K562 (cell line): ENCODE measurements at regions not wholly inside any gene's neighbourhood (a gene's known extent, or its start where the extent isn't known, plus 50 kb on each side); places are given as distances from the start of the nearest gene placed in this dataset.

ENCODE experiments used
- ATAC-seq: fragments of 200-7000 bp; cut with Tn5 transposase; 3 replicates; pipeline ENCODE4 v1.9.1; 2020; ENCODE audit warnings: moderate library complexity
- BruUV-seq: library from RNA; stranded (reverse); fragments of 400-500 nt; replicated peaks from 2 replicates; lab custom pipeline; 2021; lab: Mats Ljungman, UMichigan
- CTCF ChIA-PET: fragments of 300-600 bp; formaldehyde crosslinking; extraction: SDS; loops from one replicate; lab custom pipeline; 2021; ENCODE audit warnings: low intra/inter-chr PET ratio; lab: Yijun Ruan, JAX
- POLR2A ChIA-PET: fragments of 300-600, 350-650 bp; sonication (Branson Sonifier 250); formaldehyde crosslinking; extraction: SDS; loops from one replicate; lab custom pipeline; 2021; ENCODE audit warnings: antibody characterized with exemption, inconsistent platforms; lab: Yijun Ruan, JAX
- DNase-seq, 4 experiments: peaks; one replicate each; pipeline versions ENCODE4 v3.0.0 to v3.0.0-alpha.2; 2011 to 2018; ENCODE audit warnings: low spot score in 3 of 4, mixed read lengths in 3 of 4; ENCODE audit errors: extremely low read depth in 1 of 4
- FAIRE-seq: peaks from 2 replicates; lab custom pipeline; 2011; peaks lifted over from hg19 to GRCh38; lab: Jason Lieb, UNC
- H2AFZ ChIP-seq: 2 replicates; pipeline ENCODE4 v1.6.0; 2011; ENCODE audit warnings: low read depth, low read length, control low read depth, inconsistent platforms
- H3K27ac ChIP-seq: fragments of 200-600 bp; 3 replicates; pipeline ENCODE4 v1.8.0; 2011; ENCODE audit warnings: low read depth, mild to moderate bottlenecking, control low read depth, inconsistent platforms, low read length, moderate library complexity, mixed read lengths; ENCODE audit errors: extremely low read depth
- H3K27me3 ChIP-seq, 2 experiments: fragments of 300-600 bp in 1 of 2; 2 replicates in 1 of 2; 3 replicates in 1 of 2; pipeline versions ENCODE4 v1.6.0 to v1.8.0; 2011; ENCODE audit warnings: inconsistent platforms in 2 of 2, low read length in 2 of 2, mild to moderate bottlenecking in 1 of 2, mixed read lengths in 1 of 2, moderate library complexity in 1 of 2; ENCODE audit not compliant: control insufficient read depth in 2 of 2, insufficient read depth in 2 of 2
- H3K36me3 ChIP-seq: fragments of 300-600 bp; 3 replicates; pipeline ENCODE4 v1.8.0; 2011; ENCODE audit warnings: mild to moderate bottlenecking, low read length, inconsistent platforms; ENCODE audit not compliant: control insufficient read depth, insufficient read depth
- H3K4me1 ChIP-seq, 2 experiments: fragments of 200-600 bp in 1 of 2; replicated peaks in 1 of 2; 2 replicates in 1 of 2; 3 replicates in 1 of 2; pipeline versions ENCODE4 v1.5.1 to v1.8.0; 2011; ENCODE audit warnings: inconsistent platforms in 2 of 2, low read length in 2 of 2, mild to moderate bottlenecking in 1 of 2, mixed read lengths in 1 of 2, moderate library complexity in 1 of 2; ENCODE audit not compliant: control insufficient read depth in 2 of 2, insufficient read depth in 2 of 2
- H3K4me2 ChIP-seq: 2 replicates; pipeline ENCODE4 v1.6.1; 2011; ENCODE audit warnings: low read length, control low read depth, inconsistent platforms, mixed read lengths; ENCODE audit not compliant: insufficient read depth
- H3K4me3 ChIP-seq: fragments of 200-600 bp; sonication (generic), shearing (Covaris generic); 2 replicates; pipeline ENCODE4 v1.5.1; 2016; ENCODE audit warnings: control low read depth, inconsistent platforms
- H3K79me2 ChIP-seq: fragments of 200-600 bp; 3 replicates; pipeline ENCODE4 v1.8.0; 2011; ENCODE audit warnings: low read length, inconsistent platforms; ENCODE audit not compliant: control insufficient read depth, insufficient read depth
- H3K9ac ChIP-seq, 2 experiments: 2 replicates each; pipeline versions ENCODE4 v1.6.0 to v1.6.1; 2011; ENCODE audit warnings: low read depth in 2 of 2, low read length in 2 of 2, control low read depth in 1 of 2, inconsistent platforms in 1 of 2, mild to moderate bottlenecking in 1 of 2, mixed read lengths in 1 of 2; ENCODE audit not compliant: insufficient read depth in 1 of 2
- H3K9me1 ChIP-seq: one replicate; pipeline ENCODE4 v1.6.0; 2011; ENCODE audit warnings: inconsistent platforms, mild to moderate bottlenecking, low read length, moderate library complexity; ENCODE audit not compliant: control insufficient read depth, insufficient read depth
- H3K9me3 ChIP-seq: replicated peaks from 2 replicates; pipeline ENCODE4 v1.5.1; 2011; ENCODE audit warnings: low read depth, low read length, inconsistent platforms; ENCODE audit not compliant: control insufficient read depth, insufficient read depth
- H4K20me1 ChIP-seq: replicated peaks from 2 replicates; pipeline ENCODE4 v1.6.1; 2011; ENCODE audit warnings: low read length, inconsistent platforms, mixed read lengths; ENCODE audit not compliant: control insufficient read depth, insufficient read depth
- ERF ChIP-seq: fragments of 450-650 bp; formaldehyde crosslinking; IDR thresholded peaks from 2 replicates; pipeline ENCODE4 v1.4.0; 2020; ENCODE audit warnings: mild to moderate bottlenecking, mixed read lengths
- MCM3 ChIP-seq: fragments of 450-650 bp; IDR thresholded peaks from 2 replicates; pipeline ENCODE4 v1.6.1; 2016
- REST ChIP-seq, 2 experiments: fragments of 450-650 bp; formaldehyde crosslinking in 1 of 2; IDR thresholded peaks; 2 replicates each; pipeline versions ENCODE4 v1.4.0 to v1.6.1; 2014 to 2020; ENCODE audit warnings: mild to moderate bottlenecking in 2 of 2, borderline replicate concordance in 1 of 2, low read depth in 1 of 2
- ZFP1 ChIP-seq: fragments of 450-650 bp; formaldehyde crosslinking; IDR thresholded peaks from 2 replicates; pipeline ENCODE4 v1.4.0; 2020; ENCODE audit warnings: mild to moderate bottlenecking, mixed read lengths
- ZNF311 ChIP-seq: fragments of 250-450 bp; sonication (Bioruptor Pico); IDR thresholded peaks from 2 replicates; pipeline ENCODE4 v1.4.0; 2020; ENCODE audit warnings: mild to moderate bottlenecking, moderate library complexity
- WGBS: fragments of 100-300 bp; shearing (Covaris generic); methylation state at CpG from one replicate; pipeline ENCODE4 v1.1.6; 2016; ENCODE audit warnings: low coverage, mixed read lengths; ENCODE audit not compliant: insufficient coverage; ENCODE audit errors: missing lambda C conversion rate; 5-methylcytosine and 5-hydroxymethylcytosine counted together
- in situ Hi-C: fragments of 300-500 bp; cut with MboI; formaldehyde crosslinking; loops from 4 replicates; pipeline ENCODE4 v1.15.0; 2018; ENCODE audit warnings: inconsistent platforms, mixed read lengths
- intact Hi-C: fragments of 100-400 bp; cut with micrococcal nuclease; formaldehyde crosslinking; loops from 2 replicates; pipeline ENCODE4 v1.14.2; 2022

DNA sequence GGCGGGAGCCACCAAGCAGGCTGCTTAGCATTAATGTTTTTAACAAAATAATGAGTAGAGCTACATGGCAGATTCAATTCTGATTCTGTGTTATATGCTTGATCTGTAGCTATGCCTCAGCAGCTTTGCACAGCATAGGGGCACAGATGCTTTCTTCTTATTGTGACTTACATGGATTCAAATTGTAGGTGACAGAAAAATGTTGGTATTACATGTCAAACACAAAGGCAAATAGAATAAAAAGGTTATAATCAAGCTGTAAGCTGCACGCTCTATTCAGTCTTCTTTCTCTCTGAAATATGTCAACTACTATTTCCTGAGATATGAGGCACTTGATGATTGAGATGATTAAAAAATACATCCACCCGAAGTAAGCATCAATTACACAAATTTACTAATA is 1573.8 kb downstream of the FAM181B start:
- Histone ChIP-seq H3K9me3 (no peaks in the 10 kb centered on the region), H3K27ac (no peak overlapping the region), H3K79me2 (no peaks in the 10 kb centered on the region), H3K9me1 (no peaks in the 10 kb centered on the region), H3K4me3 (no peak overlapping the region), H3K36me3 (no peaks in the 10 kb centered on the region), H3K9ac (no peak overlapping the region), H2AFZ (no peak overlapping the region), H3K4me1 (no peaks in the 10 kb centered on the region), H4K20me1 (no peaks in the 10 kb centered on the region), H3K27me3 (no peaks in the 10 kb centered on the region), H3K4me2 (no peak overlapping the region)
- no peak for ATAC-seq
- CTCF ChIA-PET: no interaction called here
- POLR2A ChIA-PET: no interaction called here
- intact Hi-C loops: no loop called here
- TF ChIP-seq ERF (CRISPR knock-in tag) (no peak), MCM3 (no peak), ZNF311 (CRISPR knock-in tag) (no peak), REST (IDR thresholded peaks at IDR 0.05; ENCODE audit: borderline replicate concordance) (no peak), REST (CRISPR knock-in tag; IDR thresholded peaks at IDR 0.05; ENCODE audit: low read depth) (no peak), ZFP1 (CRISPR knock-in tag) (no peak)
- FAIRE-seq: no peak
- no peak for DNase-seq
- WGBS: 3% methylated on average over 3 of the region's 3 CpGs
- in situ Hi-C loops: no loop called here
- BruUV-seq: no TSS peak
